ENCODE measurements at regions not wholly inside any gene's neighbourhood (a gene's known extent, or its start where the extent isn't known, plus 50 kb on each side); places are given as distances from the start of the nearest gene placed in this dataset.

DNA sequence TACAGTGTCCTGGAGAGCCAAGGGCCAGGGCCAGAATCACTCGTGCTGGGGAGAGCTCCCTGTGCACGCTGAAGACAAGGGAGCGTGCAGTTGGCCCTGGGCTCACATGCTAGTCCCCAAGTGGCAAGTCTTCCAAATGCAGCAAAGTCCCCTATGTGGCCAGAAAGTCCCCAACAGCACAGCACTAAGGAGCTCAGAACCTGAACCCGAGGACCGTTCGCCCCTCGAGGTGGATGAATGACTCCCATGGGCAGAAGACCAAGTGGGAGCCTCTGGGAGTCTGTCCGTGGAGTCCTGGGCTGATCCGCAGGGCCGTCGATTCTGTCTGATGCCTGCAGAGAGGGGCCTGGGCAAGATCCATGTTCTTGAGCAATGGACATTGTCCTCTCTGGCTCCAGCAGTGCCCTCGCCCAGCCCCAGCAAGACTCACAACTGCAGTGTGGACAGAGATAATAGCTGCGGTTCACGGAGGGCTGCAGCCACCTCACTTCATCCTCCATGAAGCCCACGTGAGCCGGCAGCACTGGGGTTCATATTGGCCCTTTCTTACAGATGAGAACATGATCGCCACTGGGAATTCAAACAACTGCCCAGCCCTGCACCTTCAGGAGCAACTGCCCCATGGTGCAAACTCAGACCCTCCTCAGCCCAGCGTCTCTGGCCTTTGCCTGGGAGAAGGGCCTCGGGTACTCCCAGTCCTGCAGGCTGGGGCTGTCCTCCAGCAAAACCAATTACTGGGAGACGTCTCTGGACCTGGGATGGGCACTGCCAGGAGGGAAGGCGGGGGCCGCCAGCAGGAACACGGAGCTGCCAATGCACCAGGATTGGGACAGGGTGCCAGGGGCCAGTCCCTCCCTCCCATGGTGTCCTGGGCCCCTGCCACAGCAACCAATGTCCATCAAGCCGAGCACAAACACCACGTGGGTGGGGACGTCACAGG, 243.7 kb downstream of the NPHP4 start:
- no peak for DNase-seq

GRCh38 chr1:5747426-5748285, 244.6 kb downstream of the NPHP4 start:
- no peak for DNase-seq

- DNase-seq, result no peak
Observed at GRCh38 chr1:5746611-5747425, 245.4 kb downstream of the NPHP4 start.

- peak; percentile 37 for DNase-seq
Observed at GRCh38 chr1:5745800-5746610, 246.2 kb downstream of the NPHP4 start.

- no peak for DNase-seq
Observed at GRCh38 chr1:5744911-5745799, 247.1 kb downstream of the NPHP4 start.

GRCh38 chr1:5744341-5744740, 247.9 kb downstream of the NPHP4 start:
- no peak for DNase-seq

- no peak for DNase-seq
Observed at GRCh38 chr1:5743435-5744095, 248.7 kb downstream of the NPHP4 start.

GRCh38 chr1:5742801-5743200, 249.4 kb downstream of the NPHP4 start:
- DNase-seq, result no peak

DNA sequence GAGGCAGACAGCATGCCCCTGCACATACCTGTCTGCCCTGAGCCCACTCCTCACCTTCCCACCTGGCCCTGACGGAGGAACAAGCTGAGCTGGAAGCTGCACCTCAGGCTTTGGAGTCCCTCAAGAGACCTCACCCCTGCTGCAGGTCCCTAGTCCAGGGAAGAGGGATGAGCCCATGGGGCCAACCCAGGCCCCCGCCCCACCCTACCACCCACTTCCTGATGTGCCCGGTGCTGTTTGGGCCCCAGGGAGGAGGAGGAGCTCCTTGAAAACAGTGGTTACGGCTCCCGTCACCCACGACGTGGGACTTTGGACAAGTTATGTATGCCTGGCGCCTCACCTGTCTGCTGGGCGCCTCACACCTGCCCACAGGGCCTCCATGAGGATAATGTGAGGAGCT, 250.2 kb downstream of the NPHP4 start:
- no peak for DNase-seq

DNA sequence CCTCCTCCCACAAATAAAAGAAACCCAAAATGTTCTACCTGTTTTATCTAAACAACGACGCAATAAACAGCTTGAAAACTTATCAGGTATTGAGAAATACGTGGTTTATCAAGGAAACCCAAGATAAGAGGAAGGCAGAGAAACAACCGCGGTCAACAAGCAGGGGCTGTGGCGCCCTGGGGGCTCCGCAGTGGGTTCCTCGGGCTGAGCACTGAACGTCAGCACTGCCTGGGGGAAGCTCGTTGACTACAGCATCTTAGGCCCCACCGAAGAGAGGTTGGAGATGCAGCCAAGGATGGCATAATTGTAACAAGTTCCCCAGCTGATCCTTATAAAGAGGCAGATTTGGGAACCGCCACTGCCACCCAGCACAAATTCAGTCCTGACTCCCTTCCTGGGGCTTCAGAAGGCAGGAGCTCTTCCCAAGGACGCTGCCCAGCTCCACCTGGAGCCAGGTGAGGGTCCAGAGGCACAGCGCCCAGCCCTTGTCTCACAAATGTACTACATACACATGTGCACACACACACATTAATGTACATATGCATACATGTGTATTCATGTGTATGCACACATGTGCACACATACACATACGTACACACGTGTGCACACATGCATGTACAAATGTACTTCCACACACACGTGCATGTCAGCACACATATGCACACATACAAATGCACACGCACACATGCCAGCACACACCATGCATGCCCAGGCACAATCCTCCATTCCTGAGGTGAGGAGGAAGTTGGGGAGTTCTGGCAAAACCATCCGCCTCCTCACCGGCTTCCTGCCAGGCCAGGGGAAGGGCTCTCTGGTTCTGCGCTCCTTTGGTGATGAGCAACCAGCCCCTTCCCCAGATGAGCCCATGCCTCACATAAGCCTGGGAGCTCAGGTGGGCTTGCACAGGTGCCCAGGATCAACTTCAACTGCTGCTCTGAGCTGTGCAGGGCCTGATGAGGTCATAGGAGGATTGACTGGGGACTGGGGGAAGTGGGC, 251.1 kb downstream of the NPHP4 start:
- no peak for DNase-seq

DNA sequence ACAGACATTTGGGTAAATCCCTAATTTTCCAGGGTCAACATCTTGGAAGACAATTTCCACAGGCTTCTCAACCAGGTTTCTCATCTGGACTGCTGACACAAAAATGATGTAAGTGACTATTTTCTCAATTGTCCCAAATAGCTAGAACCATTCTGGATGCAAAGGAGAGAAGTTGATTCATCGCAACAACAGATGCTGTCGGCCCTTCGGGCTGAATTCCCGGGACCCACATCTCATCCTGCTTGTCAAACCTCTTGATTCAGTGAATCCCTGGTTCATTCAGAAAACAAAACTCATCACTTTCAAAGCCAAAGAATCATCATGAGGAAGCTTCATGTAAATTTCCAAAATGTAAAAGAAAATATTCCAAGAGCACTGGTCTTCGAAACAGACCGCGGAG, 251.8 kb downstream of the NPHP4 start:
- no peak for DNase-seq

DNA sequence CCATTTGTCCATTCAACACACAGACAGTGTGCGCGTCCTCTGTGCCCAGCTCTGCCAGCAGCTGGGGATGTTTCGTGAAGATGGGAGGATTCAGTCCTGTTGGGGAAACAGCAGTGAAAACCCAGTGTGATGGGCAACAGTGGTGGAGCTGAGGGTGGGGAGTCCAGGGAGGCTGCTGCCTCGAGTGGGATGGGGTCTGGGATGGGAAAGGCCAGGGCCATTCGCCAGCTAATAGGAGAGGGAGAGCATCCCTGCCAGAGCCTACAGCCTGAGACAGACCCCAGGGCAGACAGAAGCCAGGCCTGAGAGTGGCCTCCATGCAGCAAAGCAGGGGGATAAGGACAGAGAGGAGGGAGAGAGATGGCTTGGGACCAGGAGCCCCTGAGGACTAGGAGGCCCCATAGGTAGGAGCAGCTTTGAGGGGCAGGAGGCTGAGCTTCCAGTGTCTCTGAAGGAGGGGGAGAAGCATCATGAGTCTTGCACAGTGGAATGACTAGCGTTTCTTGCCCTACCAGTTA, 252.6 kb downstream of the NPHP4 start:
- no peak for DNase-seq

- no peak for DNase-seq
Observed at GRCh38 chr1:5738911-5739462, 253.2 kb downstream of the NPHP4 start.

- no peak for DNase-seq
Observed at GRCh38 chr1:5737081-5737480, 255.1 kb downstream of the NPHP4 start.

DNA sequence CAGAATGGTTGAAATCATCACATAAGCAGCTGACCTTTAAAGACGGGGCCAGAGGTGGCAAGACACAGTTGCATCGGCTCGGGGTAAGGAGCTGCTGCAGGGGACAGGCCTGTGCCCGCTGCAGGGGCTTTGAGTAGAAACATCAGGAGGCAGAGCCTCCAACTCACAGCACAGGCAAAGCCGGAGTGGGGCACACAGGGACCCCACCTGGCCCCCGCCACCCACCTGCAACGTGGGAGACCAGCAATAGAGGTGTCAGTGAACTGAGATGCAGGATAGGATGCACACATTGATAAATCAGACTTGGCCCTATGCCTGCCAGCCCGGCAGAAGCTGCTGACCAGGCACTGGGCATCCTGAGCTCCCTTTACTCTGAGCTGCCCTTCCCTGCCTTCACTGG, 257.2 kb downstream of the NPHP4 start:
- DNase-seq, result no peak

DNA sequence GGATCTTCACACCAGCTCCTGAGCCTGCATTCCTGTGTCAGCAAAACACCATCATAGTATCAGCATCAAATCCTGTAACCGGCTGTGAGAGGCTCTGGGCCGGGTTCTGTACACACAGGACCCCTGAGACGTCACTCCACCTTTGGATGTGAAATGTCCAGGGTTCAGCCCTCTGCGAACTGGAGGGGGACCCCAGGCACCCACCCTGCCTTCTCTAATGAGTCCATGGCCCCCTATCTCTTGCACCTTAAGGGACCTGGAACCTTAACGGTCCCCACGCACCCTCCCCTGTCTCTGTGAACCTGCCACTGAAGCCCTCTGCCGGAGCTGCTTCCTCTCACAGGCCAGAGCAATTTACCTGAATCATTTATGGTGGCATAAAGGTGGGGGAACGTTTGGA, 257.8 kb downstream of the NPHP4 start:
- DNase-seq, result no peak

DNA sequence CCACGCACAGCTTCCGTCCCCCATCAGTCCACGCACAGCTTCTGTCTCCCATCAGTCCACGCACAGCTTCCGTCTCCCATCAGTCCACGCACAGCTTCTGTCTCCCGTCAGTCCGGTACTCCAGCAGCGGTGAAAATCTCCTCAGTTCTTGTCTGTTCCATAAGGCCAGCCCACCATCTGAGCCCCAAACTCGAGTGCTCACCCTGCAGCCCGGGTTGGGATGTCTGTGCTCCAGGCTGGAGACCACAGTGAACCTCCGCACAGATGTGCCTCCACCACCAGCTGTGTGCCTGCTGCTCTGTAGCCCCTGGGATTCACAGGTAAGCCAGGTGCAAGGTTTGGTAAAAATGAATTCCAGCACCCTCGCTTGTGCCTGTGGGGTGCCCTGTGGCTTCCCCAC, 258.6 kb downstream of the NPHP4 start:
- no peak for DNase-seq

DNA sequence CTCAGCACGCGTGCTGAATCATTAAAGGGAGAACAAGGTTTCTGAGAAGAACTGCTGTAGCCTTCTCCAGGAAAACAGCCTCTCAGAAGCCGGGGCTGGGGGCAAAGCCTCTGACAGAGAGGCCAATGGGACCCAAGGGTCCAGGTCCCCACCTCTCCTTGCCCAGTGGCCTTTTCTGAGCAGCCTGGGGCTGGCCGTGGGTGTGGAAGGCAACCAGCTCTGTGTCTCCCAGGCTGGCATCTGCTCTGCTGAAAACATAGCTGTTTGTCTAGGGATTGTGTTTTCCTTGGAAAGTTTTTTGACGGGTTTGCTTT, 261.2 kb downstream of the NPHP4 start:
- DNase-seq, result no peak

Data from CD4-positive, alpha-beta T cell treated with Interleukin-15 for 1 hour (primary cell).